ENCODE measurements at regions not wholly inside any gene's neighbourhood (a gene's known extent, or its start where the extent isn't known, plus 50 kb on each side); places are given as distances from the start of the nearest gene placed in this dataset.

DNA sequence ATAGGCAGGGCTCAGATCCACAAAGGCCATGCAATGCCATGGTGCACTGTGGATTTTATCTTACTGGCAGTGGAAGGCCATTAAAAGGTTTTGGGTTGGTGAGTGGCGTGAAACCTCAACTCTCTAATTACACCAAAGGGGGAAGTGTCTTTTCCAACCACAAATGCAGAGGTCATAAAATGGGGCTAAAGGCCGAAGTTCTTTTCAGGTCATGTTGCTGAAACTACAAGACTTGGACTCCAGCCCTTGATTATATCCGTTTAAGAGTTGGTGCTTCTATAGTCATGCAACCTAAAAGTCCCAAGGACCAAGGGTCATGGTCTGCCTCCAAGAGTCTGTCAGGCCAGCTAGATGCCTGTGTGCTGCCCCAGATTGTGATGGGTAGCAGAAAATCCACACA lies 434.3 kb downstream of the RAB38 start:
- Histone ChIP-seq H3K27ac (no peak overlapping the region), H3K27me3 (no peaks in the 10 kb centered on the region), H3K4me3 (no peak overlapping the region), H3K9me3 (no peaks in the 10 kb centered on the region), H3K36me3 (replicated peaks in 1 of 2; ENCODE audit: insufficient read depth in 1 of 2, low read depth in 2 of 2) (no peaks in the 10 kb centered on the region), H3K4me1 (no peaks in the 10 kb centered on the region)
- WGBS, 2 donors, result 54 to 59% methylated on average over 3 of the region's 3 CpGs
- ATAC-seq (no peak), DNase-seq (no peak)
- intact Hi-C loops (cut with DNase I), result no loop called here
- no peak for TF ChIP-seq POLR2A (IDR thresholded peaks at IDR 0.05)
- TF ChIP-seq CTCF (IDR thresholded peaks at IDR 0.05), result no peak

DNA sequence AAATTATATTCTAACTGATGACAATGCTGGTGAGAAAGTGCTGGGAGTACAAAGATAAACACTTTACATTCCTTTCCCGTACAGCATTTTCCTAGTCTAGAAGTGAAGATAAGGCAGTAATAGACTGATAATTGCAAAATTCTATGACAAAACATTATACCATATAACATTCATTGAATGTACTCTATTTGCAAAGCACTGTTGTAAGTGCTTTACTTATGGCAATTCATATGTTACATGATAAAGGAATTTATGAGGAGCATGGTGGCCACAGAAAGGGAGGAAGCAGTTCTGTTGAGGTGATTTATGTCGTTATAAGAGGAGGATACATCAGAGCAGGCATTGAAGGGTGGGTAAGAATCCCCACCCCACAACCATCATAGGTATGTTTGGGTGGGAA lies 434.8 kb downstream of the RAB38 start:
- intact Hi-C loops (cut with DNase I), result no loop called here
- Histone ChIP-seq H3K36me3 (replicated peaks in 1 of 2; ENCODE audit: insufficient read depth in 1 of 2, low read depth in 2 of 2) (no peaks in the 10 kb centered on the region), H3K4me1 (no peaks in the 10 kb centered on the region), H3K9me3 (no peaks in the 10 kb centered on the region), H3K27ac (no peak overlapping the region), H3K4me3 (no peak overlapping the region), H3K27me3 (no peaks in the 10 kb centered on the region)
- whole genome bisulfite sequencing, 2 donors, result 27 to 44% methylated on average over 2 of the region's 2 CpGs
- TF ChIP-seq CTCF (IDR thresholded peaks at IDR 0.05) (no peak), POLR2A (IDR thresholded peaks at IDR 0.05) (no peak)
- DNase-seq (no peak), ATAC-seq (no peak)

- ATAC-seq, result no peak
- Histone ChIP-seq H3K4me1 (no peaks in the 10 kb centered on the region), H3K36me3 (replicated peaks in 1 of 2; ENCODE audit: insufficient read depth in 1 of 2, low read depth in 2 of 2) (no peaks in the 10 kb centered on the region), H3K9me3 (no peaks in the 10 kb centered on the region), H3K27ac (no peak overlapping the region), H3K27me3 (no peaks in the 10 kb centered on the region), H3K4me3 (no peak overlapping the region)
- DNase-seq, result no peak
- 63 to 68% methylated on average over 1 of the region's 1 CpG for WGBS, 2 donors
- intact Hi-C loops (cut with DNase I), result no loop called here
- TF ChIP-seq CTCF (IDR thresholded peaks at IDR 0.05), result no peak
- TF ChIP-seq POLR2A (IDR thresholded peaks at IDR 0.05), result no peak
Observed at GRCh38 chr11:87739766-87740165, 435.5 kb downstream of the RAB38 start.

DNA sequence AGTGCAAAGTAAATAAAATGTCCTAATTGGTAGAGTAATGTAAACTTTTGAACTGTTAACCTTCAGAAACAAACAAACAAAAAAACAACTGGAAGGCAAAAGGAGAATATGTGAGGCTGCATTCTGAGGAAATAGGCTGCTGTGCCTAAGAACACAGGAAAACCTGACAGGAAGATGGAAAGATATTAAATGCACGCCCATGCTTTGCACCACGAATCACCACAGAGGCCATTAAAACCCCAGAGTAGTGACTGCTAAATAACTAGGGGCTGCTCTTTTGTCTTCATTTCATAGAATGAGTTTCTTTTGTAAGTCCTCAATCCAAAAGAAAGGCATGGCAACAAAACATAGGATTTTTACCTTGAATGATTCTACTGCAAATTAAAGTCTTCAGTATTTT lies 436.0 kb downstream of the RAB38 start:
- Histone ChIP-seq H3K4me1 (no peaks in the 10 kb centered on the region), H3K36me3 (replicated peaks in 1 of 2; ENCODE audit: insufficient read depth in 1 of 2, low read depth in 2 of 2) (no peaks in the 10 kb centered on the region), H3K27ac (no peak overlapping the region), H3K27me3 (no peaks in the 10 kb centered on the region), H3K4me3 (no peak overlapping the region), H3K9me3 (no peaks in the 10 kb centered on the region)
- DNase-seq, result no peak
- ATAC-seq, result no peak
- 32% methylated on average over 2 of the region's 2 CpGs for WGBS, 2 donors
- intact Hi-C loops (cut with DNase I), result no loop called here
- TF ChIP-seq CTCF (IDR thresholded peaks at IDR 0.05) (no peak), POLR2A (IDR thresholded peaks at IDR 0.05) (no peak)

- TF ChIP-seq POLR2A (IDR thresholded peaks at IDR 0.05) (no peak), CTCF (IDR thresholded peaks at IDR 0.05) (no peak)
- H3K9me3 ChIP-seq, result no peaks in the 10 kb centered on the region
- H3K27ac ChIP-seq, result no peak overlapping the region
- no peaks in the 10 kb centered on the region for H3K36me3 ChIP-seq (replicated peaks in 1 of 2; ENCODE audit: insufficient read depth in 1 of 2, low read depth in 2 of 2)
- H3K27me3 ChIP-seq, result no peaks in the 10 kb centered on the region
- intact Hi-C loops (cut with DNase I), result no loop called here
- no peak overlapping the region for H3K4me3 ChIP-seq
- no peaks in the 10 kb centered on the region for H3K4me1 ChIP-seq
- ATAC-seq, result no peak
- WGBS, 2 donors, result 53 to 56% methylated on average over 1 of the region's 1 CpG
- no peak for DNase-seq
Observed at GRCh38 chr11:87736928-87737327, 438.3 kb downstream of the RAB38 start.
